Gastroesophageal sphincter (tissue), 4 donors: ENCODE measurements at regions not wholly inside any gene's neighbourhood (a gene's known extent, or its start where the extent isn't known, plus 50 kb on each side); places are given as distances from the start of the nearest gene placed in this dataset.

Experiments
- ATAC-seq: fragments of 150-250 bp; one replicate; pipeline ENCODE4 v1.9.1; 2016; ENCODE audit warnings: mild to moderate bottlenecking, moderate library complexity
- H3K27ac ChIP-seq, 4 donors: fragments of 200-600 bp; sonication (generic) in 3 of 4; 1 replicate in 3 of 4; 2 replicates in 1 of 4; pipeline ENCODE4 v1.5.1; 2016 to 2019
- H3K27me3 ChIP-seq: fragments of 200-600 bp; sonication (generic); one replicate; pipeline ENCODE4 v1.5.1; 2019
- H3K36me3 ChIP-seq, 2 donors: fragments of 200-600 bp; sonication (generic); one replicate each; pipeline ENCODE4 v1.5.1; 2019; ENCODE audit warnings: control low read depth in 1 of 2
- H3K4me1 ChIP-seq, 3 donors: fragments of 200-600 bp; sonication (generic); 1 replicate in 2 of 3; 2 replicates in 1 of 3; pipeline ENCODE4 v1.5.1; 2016 to 2019; ENCODE audit warnings: control low read depth in 2 of 3
- H3K4me3 ChIP-seq, 2 donors: fragments of 200-600 bp; sonication (generic); one replicate each; pipeline ENCODE4 v1.5.1; 2019; ENCODE audit warnings: mild to moderate bottlenecking in 1 of 2, moderate library complexity in 1 of 2
- H3K9me3 ChIP-seq, 3 donors: fragments of 200-600 bp; sonication (generic); one replicate each; pipeline ENCODE4 v1.5.1; 2017 to 2019; ENCODE audit warnings: control low read depth in 2 of 3
- CTCF ChIP-seq, 4 experiments: fragments of 200-600 bp in 2 of 4; fragments of 450-650 bp in 2 of 4; sonication (generic) in 1 of 4; IDR thresholded peaks; one replicate each; pipeline ENCODE4 v1.5.1; 2017 to 2019; ENCODE audit warnings: antibody characterized with exemption in 4 of 4, mild to moderate bottlenecking in 2 of 4, moderate library complexity in 2 of 4
- EP300 ChIP-seq: sonication (generic); formaldehyde crosslinking; IDR thresholded peaks from one replicate; pipeline ENCODE4 v1.6.1; 2017; ENCODE audit warnings: antibody characterized with exemption, mild to moderate bottlenecking
- POLR2A ChIP-seq, 2 donors: fragments of 450-650 bp; IDR thresholded peaks; one replicate each; pipeline ENCODE4 v1.6.1; 2017; ENCODE audit warnings: antibody characterized with exemption in 2 of 2, mild to moderate bottlenecking in 2 of 2, moderate library complexity in 1 of 2
- POLR2AphosphoS5 ChIP-seq: sonication (generic); formaldehyde crosslinking; IDR thresholded peaks from one replicate; pipeline ENCODE4 v1.6.1; 2017; ENCODE audit warnings: antibody characterized with exemption
- WGBS, 2 donors: methylation state at CpG; one replicate each; pipeline ENCODE4 v1.1.5; 2018; ENCODE audit warnings: low coverage in 1 of 2; 5-methylcytosine and 5-hydroxymethylcytosine counted together

GRCh38 chr4:27881705-27882104 lies 1021.1 kb downstream of the STIM2 start:
- TF ChIP-seq POLR2A (IDR thresholded peaks at IDR 0.05) = no peak
- TF ChIP-seq POLR2AphosphoS5 = no peak
- TF ChIP-seq EP300 = no peak
- no peak for TF ChIP-seq CTCF (IDR thresholded peaks at IDR 0.05)
- Histone ChIP-seq H3K27me3 (no peaks in the 10 kb centered on the region), H3K36me3 (no peaks in the 10 kb centered on the region), H3K4me3 (no peak overlapping the region), H3K27ac (no peak overlapping the region), H3K4me1 (no peaks in the 10 kb centered on the region), H3K9me3 (no peaks in the 10 kb centered on the region)
- ATAC-seq = no peak

GRCh38 chr4:27886120-27886519 lies 1025.5 kb downstream of the STIM2 start:
- H3K27ac ChIP-seq = no peak overlapping the region
- no peaks in the 10 kb centered on the region for H3K27me3 ChIP-seq
- H3K36me3 ChIP-seq = no peaks in the 10 kb centered on the region
- no peaks in the 10 kb centered on the region for H3K9me3 ChIP-seq
- H3K4me3 ChIP-seq = no peak overlapping the region
- H3K4me1 ChIP-seq = no peaks in the 10 kb centered on the region
- 33 to 75% methylated on average over 1 to 2 of the region's 2 CpGs for WGBS, 2 donors
- ATAC-seq = no peak
- no peak for TF ChIP-seq EP300
- no peak for TF ChIP-seq POLR2A (IDR thresholded peaks at IDR 0.05)
- TF ChIP-seq POLR2AphosphoS5 = no peak
- no peak for TF ChIP-seq CTCF (IDR thresholded peaks at IDR 0.05)

GRCh38 chr4:27887646-27888045 lies 1027.0 kb downstream of the STIM2 start:
- no peak for ATAC-seq
- H3K36me3 ChIP-seq = no peaks in the 10 kb centered on the region
- no peaks in the 10 kb centered on the region for H3K9me3 ChIP-seq
- no peaks in the 10 kb centered on the region for H3K27me3 ChIP-seq
- no peaks in the 10 kb centered on the region for H3K4me1 ChIP-seq
- H3K4me3 ChIP-seq = no peak overlapping the region
- WGBS, 2 donors = 70 to 84% methylated on average over 2 of the region's 2 CpGs
- H3K27ac ChIP-seq = no peak overlapping the region
- no peak for TF ChIP-seq CTCF (IDR thresholded peaks at IDR 0.05)
- TF ChIP-seq POLR2A (IDR thresholded peaks at IDR 0.05) = no peak
- no peak for TF ChIP-seq EP300
- TF ChIP-seq POLR2AphosphoS5 = no peak

GRCh38 chr4:27888505-27888904 lies 1027.9 kb downstream of the STIM2 start:
- no peak for ATAC-seq
- H3K27ac ChIP-seq = no peak overlapping the region
- no peaks in the 10 kb centered on the region for H3K9me3 ChIP-seq
- 38 to 55% methylated on average over 1 of the region's 1 CpG for WGBS, 2 donors
- no peaks in the 10 kb centered on the region for H3K36me3 ChIP-seq
- H3K4me1 ChIP-seq = no peaks in the 10 kb centered on the region
- no peak overlapping the region for H3K4me3 ChIP-seq
- H3K27me3 ChIP-seq = no peaks in the 10 kb centered on the region
- TF ChIP-seq POLR2A (IDR thresholded peaks at IDR 0.05) (no peak), EP300 (no peak), POLR2AphosphoS5 (no peak), CTCF (IDR thresholded peaks at IDR 0.05) (no peak)

GRCh38 chr4:27894951-27895350 lies 1034.3 kb downstream of the STIM2 start:
- Histone ChIP-seq H3K9me3 (no peaks in the 10 kb centered on the region), H3K4me3 (no peak overlapping the region), H3K27ac (no peak overlapping the region), H3K27me3 (no peaks in the 10 kb centered on the region), H3K4me1 (no peaks in the 10 kb centered on the region), H3K36me3 (no peaks in the 10 kb centered on the region)
- ATAC-seq = no peak
- TF ChIP-seq POLR2A (IDR thresholded peaks at IDR 0.05) (no peak), POLR2AphosphoS5 (no peak), CTCF (IDR thresholded peaks at IDR 0.05) (no peak), EP300 (no peak)
- WGBS, 2 donors = 80 to 95% methylated on average over 1 to 2 of the region's 2 CpGs
